Central memory CD8-positive, alpha-beta T cell (primary cell): ENCODE measurements at regions not wholly inside any gene's neighbourhood (a gene's known extent, or its start where the extent isn't known, plus 50 kb on each side); places are given as distances from the start of the nearest gene placed in this dataset.

Experiments
- ATAC-seq: fragments of 150-1000 bp; cut with Tn5 transposase; replicated peaks from 2 replicates; pipeline ENCODE4 v1.10.0; 2022; ENCODE audit warnings: mild to moderate bottlenecking, moderate FRiP score, moderate number of reproducible peaks; ENCODE audit not compliant: poor library complexity, severe bottlenecking; ENCODE audit errors: extremely low read depth
- DNase-seq, 2 donors: peaks; one replicate each; pipeline ENCODE4 v3.0.0; 2021; ENCODE audit warnings: low spot score in 2 of 2
- H3K27ac Mint-ChIP-seq: one replicate; pipeline ENCODE4 v1.8.0; 2022; ENCODE audit warnings: low read depth, mild to moderate bottlenecking, moderate library complexity, mixed read lengths
- H3K27me3 Mint-ChIP-seq: one replicate; pipeline ENCODE4 v1.8.0; 2022; ENCODE audit warnings: mixed read lengths
- H3K36me3 Mint-ChIP-seq: one replicate; pipeline ENCODE4 v1.8.0; 2022; ENCODE audit warnings: mild to moderate bottlenecking, moderate library complexity, mixed read lengths; ENCODE audit not compliant: insufficient read depth
- H3K4me1 Mint-ChIP-seq: one replicate; pipeline ENCODE4 v1.8.0; 2022; ENCODE audit warnings: mixed read lengths
- H3K4me3 Mint-ChIP-seq: one replicate; pipeline ENCODE4 v1.8.0; 2022; ENCODE audit warnings: mild to moderate bottlenecking, moderate library complexity, mixed read lengths
- H3K9me3 Mint-ChIP-seq: one replicate; pipeline ENCODE4 v1.8.0; 2022; ENCODE audit warnings: mixed read lengths

DNA sequence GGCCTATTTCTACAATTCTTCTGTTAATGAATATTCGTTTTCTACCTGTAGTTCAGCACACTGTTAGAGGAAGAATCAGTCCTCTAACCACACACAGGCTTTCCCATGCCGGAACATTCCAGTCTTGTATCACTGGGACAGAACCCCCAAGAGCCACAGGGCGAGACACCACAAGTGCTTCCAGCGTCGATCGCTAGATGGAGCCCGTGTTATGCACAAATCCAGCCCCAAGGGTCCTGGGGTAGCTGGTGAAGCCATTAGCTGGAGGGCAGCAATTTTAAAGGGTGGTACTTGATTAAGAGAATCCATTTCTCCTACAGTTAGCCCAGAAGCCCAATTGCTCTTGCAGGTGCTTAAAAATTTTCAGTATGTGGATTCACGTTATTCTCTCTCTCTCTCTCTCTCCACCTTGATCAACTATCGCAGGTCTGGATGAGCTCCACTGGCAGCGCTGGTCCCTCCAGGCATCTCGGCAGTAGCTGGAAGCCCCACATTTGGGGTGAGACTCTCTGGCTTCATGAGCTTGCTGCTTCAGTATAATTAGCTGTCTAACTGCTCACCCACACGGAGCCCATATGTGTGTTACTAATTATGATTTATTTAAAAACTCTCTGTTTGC lies 148.2 kb upstream of the SNX19 start:
- DNase-seq, result no peak
- Mint-ChIP-seq H3K27me3 (peaks cover 16% of the 10 kb centered on the region), H3K4me1 (no peaks in the 10 kb centered on the region), H3K9me3 (peaks cover 8% of the 10 kb centered on the region), H3K4me3 (no peak overlapping the region), H3K27ac (no peak overlapping the region), H3K36me3 (no peaks in the 10 kb centered on the region)
- no peak for ATAC-seq

GRCh38 chr11:131065435-131066413 lies 149.4 kb upstream of the SNX19 start:
- Mint-ChIP-seq H3K4me1 (no peaks in the 10 kb centered on the region), H3K27me3 (peaks cover 16% of the 10 kb centered on the region)

DNA sequence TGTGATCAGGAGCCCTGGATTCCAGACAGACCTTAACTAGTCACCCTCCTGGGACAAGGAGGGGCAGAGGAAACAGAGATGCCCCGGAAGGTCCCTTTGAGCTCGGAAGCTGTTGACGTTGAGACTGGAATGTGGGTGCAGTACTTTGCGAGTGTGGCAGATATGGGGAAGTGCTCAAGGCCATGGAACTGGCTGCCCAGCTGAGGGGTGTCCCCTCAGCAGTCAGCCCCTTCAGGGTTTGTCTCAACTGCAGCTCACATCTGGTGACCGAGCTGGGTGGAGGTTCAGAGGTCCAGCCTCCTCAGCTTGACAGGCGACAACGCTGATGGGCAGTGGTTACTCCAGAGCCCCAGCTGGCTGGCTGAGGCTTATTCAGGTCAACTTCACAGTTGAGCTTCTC lies 150.3 kb upstream of the SNX19 start:
- DNase-seq (no peak), ATAC-seq (no peak)
- H3K27ac Mint-ChIP-seq, result no peak overlapping the region
- no peaks in the 10 kb centered on the region for H3K36me3 Mint-ChIP-seq
- H3K4me3 Mint-ChIP-seq, result no peak overlapping the region
- H3K9me3 Mint-ChIP-seq, result peaks cover 8% of the 10 kb centered on the region
- peaks cover 16% of the 10 kb centered on the region for H3K27me3 Mint-ChIP-seq
- H3K4me1 Mint-ChIP-seq, result no peaks in the 10 kb centered on the region

More at GRCh38 chr11:131065435-131066413, 149.4 kb upstream of the SNX19 start:
- Mint-ChIP-seq H3K4me3 (no peak overlapping the region), H3K27ac (no peak overlapping the region), H3K36me3 (no peaks in the 10 kb centered on the region), H3K9me3 (peaks cover 8% of the 10 kb centered on the region)
- ATAC-seq (no peak), DNase-seq (no peak)

DNA sequence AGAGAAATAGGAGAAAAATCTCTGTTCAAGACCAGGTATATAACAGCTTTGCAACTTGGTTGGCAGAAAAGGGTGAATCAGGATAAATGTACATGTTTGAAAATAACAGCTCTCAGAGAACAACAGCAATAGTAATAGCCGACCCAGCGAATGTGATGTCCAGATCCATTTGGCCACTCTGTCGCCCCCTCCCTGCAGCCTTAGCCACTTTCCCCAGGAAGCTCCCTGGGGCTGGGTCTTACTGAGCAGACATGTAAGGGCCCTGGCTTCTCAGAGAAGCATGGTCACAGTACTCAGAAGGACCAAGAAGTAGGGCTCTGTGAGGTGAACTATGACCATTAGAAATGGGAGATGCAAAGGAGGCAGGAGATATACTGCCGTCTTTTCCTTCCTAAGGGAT lies 154.1 kb upstream of the SNX19 start:
- DNase-seq (no peak), ATAC-seq (no peak)
- Mint-ChIP-seq H3K4me3 (no peak overlapping the region), H3K9me3 (peaks cover 11% of the 10 kb centered on the region), H3K4me1 (no peaks in the 10 kb centered on the region), H3K27ac (no peak overlapping the region), H3K36me3 (no peaks in the 10 kb centered on the region), H3K27me3 (peaks cover 11% of the 10 kb centered on the region)

DNA sequence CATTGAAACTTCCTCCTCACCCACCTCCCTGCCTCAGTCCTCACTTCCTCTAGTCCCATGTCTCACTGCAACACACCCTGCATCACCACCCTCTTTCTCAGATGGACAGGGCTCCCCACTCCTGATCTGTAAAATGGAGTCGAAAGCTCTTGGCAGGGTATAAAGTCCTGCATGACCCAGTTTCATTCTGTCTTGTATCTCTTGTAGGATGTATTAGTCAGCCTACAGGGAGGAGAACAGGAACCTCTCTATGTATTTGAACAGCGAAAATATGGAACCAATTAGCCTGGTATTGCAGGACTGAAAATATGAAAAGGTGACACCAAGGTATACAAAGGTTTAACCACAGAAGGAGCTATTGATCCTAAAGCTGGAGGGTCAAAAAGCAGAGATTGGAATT lies 156.9 kb upstream of the SNX19 start:
- ATAC-seq (no peak), DNase-seq (no peak)
- Mint-ChIP-seq H3K27me3 (no peaks in the 10 kb centered on the region), H3K27ac (no peak overlapping the region), H3K4me3 (no peak overlapping the region), H3K36me3 (no peaks in the 10 kb centered on the region), H3K4me1 (no peaks in the 10 kb centered on the region), H3K9me3 (peaks cover 5% of the 10 kb centered on the region)

DNA sequence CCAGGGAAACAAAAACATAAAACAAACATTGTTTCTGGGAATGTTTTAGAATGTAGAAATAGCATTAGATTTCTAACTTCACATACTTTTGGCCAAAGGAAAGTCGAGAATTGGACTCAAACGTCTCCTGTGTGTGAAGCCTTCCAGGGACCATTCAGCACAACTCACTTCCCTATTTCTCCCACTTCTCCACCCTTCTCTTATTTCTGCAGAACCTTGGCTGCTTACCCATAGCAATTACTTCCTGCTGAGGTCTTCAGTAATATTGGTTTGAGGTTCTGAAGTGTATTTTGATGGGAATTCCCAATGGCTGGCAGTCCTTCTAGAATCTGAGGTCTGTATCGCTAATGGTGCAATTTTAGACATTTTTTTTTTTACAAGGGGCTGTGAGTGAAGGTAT lies 158.3 kb upstream of the SNX19 start:
- Mint-ChIP-seq H3K27me3 (no peaks in the 10 kb centered on the region), H3K27ac (no peak overlapping the region), H3K36me3 (no peaks in the 10 kb centered on the region), H3K4me1 (no peaks in the 10 kb centered on the region), H3K9me3 (peaks cover 5% of the 10 kb centered on the region), H3K4me3 (no peak overlapping the region)
- DNase-seq (no peak), ATAC-seq (no peak)

DNA sequence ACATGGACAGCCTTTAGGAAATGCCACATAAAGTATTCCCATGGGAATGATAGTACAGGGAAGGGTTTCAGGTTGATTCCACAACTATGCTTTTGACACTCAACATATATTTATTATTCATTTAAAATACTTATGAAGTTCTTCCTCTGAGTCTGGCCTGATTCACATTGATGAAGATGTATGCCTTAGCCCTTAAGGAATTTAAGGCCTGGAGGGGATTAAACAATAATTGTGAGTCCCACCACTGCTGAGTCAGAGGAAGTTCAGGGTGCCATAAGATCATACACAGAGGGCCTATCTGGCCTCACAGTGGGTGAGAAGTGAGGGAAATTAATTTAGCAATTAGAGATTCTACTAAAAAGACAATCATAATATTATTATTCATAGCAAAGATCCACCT lies 161.1 kb upstream of the SNX19 start:
- H3K27ac Mint-ChIP-seq, result no peak overlapping the region
- DNase-seq (no peak), ATAC-seq (no peak)
- H3K4me3 Mint-ChIP-seq, result no peak overlapping the region
- no peaks in the 10 kb centered on the region for H3K36me3 Mint-ChIP-seq
- no peaks in the 10 kb centered on the region for H3K27me3 Mint-ChIP-seq
- no peaks in the 10 kb centered on the region for H3K4me1 Mint-ChIP-seq
- no peaks in the 10 kb centered on the region for H3K9me3 Mint-ChIP-seq

- no peak overlapping the region for H3K4me3 Mint-ChIP-seq
- H3K9me3 Mint-ChIP-seq, result peaks cover 6% of the 10 kb centered on the region
- no peaks in the 10 kb centered on the region for H3K27me3 Mint-ChIP-seq
- no peak for ATAC-seq
- no peaks in the 10 kb centered on the region for H3K36me3 Mint-ChIP-seq
- no peak overlapping the region for H3K27ac Mint-ChIP-seq
- no peaks in the 10 kb centered on the region for H3K4me1 Mint-ChIP-seq
- DNase-seq, result no peak
Observed at GRCh38 chr11:131079036-131079435, 162.8 kb upstream of the SNX19 start.

- Mint-ChIP-seq H3K27me3 (no peaks in the 10 kb centered on the region), H3K9me3 (peaks cover 5% of the 10 kb centered on the region), H3K4me1 (no peaks in the 10 kb centered on the region), H3K36me3 (no peaks in the 10 kb centered on the region), H3K27ac (no peak overlapping the region), H3K4me3 (no peak overlapping the region)
- ATAC-seq, result no peak
- no peak for DNase-seq
Observed at GRCh38 chr11:131089727-131090245, 173.5 kb upstream of the SNX19 start.

DNA sequence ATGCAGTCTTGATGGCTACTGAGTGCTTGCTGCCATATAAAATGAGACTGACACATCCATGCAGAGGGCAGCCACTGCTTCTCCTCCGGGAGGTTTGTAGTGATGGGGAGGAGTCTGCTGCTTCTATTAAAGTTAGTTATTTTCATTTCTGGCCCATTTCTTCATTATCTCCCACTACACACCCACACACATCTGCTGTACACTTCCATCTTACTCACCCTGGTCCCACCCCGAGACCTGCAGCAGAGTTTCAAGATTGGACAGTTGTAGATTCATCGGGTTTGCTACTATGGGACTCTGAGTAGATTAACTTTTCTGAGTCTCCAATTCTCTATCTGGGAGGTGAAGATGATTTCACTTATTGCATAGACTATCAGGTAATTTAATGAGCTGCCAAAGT lies 176.2 kb upstream of the SNX19 start:
- ATAC-seq, result no peak
- no peaks in the 10 kb centered on the region for H3K4me1 Mint-ChIP-seq
- H3K4me3 Mint-ChIP-seq, result no peak overlapping the region
- no peaks in the 10 kb centered on the region for H3K27me3 Mint-ChIP-seq
- no peak for DNase-seq
- no peaks in the 10 kb centered on the region for H3K9me3 Mint-ChIP-seq
- H3K36me3 Mint-ChIP-seq, result no peaks in the 10 kb centered on the region
- no peak overlapping the region for H3K27ac Mint-ChIP-seq

GRCh38 chr11:131094827-131095226 lies 178.5 kb upstream of the SNX19 start:
- no peak for ATAC-seq
- Mint-ChIP-seq H3K9me3 (no peaks in the 10 kb centered on the region), H3K27ac (no peak overlapping the region), H3K36me3 (no peaks in the 10 kb centered on the region), H3K4me3 (no peak overlapping the region), H3K4me1 (no peaks in the 10 kb centered on the region), H3K27me3 (no peaks in the 10 kb centered on the region)
- DNase-seq, result no peak

GRCh38 chr11:131095511-131096185 lies 179.4 kb upstream of the SNX19 start:
- DNase-seq, result no peak
- Mint-ChIP-seq H3K4me3 (no peak overlapping the region), H3K4me1 (no peaks in the 10 kb centered on the region), H3K36me3 (no peaks in the 10 kb centered on the region), H3K9me3 (no peaks in the 10 kb centered on the region), H3K27me3 (no peaks in the 10 kb centered on the region), H3K27ac (no peak overlapping the region)
- ATAC-seq, result no peak
